ENCODE measurements at regions not wholly inside any gene's neighbourhood (a gene's known extent, or its start where the extent isn't known, plus 50 kb on each side); places are given as distances from the start of the nearest gene placed in this dataset.

DNA sequence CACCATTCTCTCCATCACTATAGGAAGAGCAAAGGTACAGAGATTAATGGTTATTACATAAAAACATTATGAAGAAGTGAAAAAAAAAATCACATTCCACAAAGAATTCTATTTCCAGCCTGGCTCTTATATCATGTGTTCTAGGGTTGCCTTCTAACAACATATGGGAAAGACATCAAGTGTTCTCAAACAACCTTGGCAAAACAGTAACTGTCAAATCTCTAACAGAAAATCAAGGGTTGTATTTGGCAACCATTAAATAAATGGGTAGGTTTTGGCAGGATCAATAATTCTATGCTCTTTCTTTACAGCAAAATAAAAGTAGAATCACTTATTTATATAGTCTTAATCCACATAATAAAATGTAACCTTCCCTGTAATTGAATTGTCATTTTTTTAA is 728.9 kb downstream of the MAT2B start:
- TF ChIP-seq, protein P1, sequence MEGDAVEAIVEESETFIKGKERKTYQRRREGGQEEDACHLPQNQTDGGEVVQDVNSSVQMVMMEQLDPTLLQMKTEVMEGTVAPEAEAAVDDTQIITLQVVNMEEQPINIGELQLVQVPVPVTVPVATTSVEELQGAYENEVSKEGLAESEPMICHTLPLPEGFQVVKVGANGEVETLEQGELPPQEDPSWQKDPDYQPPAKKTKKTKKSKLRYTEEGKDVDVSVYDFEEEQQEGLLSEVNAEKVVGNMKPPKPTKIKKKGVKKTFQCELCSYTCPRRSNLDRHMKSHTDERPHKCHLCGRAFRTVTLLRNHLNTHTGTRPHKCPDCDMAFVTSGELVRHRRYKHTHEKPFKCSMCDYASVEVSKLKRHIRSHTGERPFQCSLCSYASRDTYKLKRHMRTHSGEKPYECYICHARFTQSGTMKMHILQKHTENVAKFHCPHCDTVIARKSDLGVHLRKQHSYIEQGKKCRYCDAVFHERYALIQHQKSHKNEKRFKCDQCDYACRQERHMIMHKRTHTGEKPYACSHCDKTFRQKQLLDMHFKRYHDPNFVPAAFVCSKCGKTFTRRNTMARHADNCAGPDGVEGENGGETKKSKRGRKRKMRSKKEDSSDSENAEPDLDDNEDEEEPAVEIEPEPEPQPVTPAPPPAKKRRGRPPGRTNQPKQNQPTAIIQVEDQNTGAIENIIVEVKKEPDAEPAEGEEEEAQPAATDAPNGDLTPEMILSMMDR (IDR thresholded peaks at IDR 0.05) = no peak
- TF ChIP-seq ZFX (IDR thresholded peaks at IDR 0.05; ENCODE audit: borderline replicate concordance) = no peak
